Peyer's patch (tissue), 4 donors: ENCODE measurements at regions not wholly inside any gene's neighbourhood (a gene's known extent, or its start where the extent isn't known, plus 50 kb on each side); places are given as distances from the start of the nearest gene placed in this dataset.
A peak's percentile ranks its signal among the peaks of the same experiment; 100 is the strongest.

Source experiments
- DNase-seq, 3 donors: peaks; one replicate each; pipeline ENCODE4 v3.0.0-alpha.2; 2017 to 2019
- H3K27ac ChIP-seq, 4 donors: fragments of 200-600 bp; sonication (generic); one replicate each; pipeline ENCODE4 v1.5.1; 2016 to 2019
- H3K27me3 ChIP-seq, 2 donors: fragments of 200-600 bp; sonication (generic); one replicate each; pipeline ENCODE4 v1.5.1; 2019
- H3K36me3 ChIP-seq, 3 donors: fragments of 200-600 bp; sonication (generic); one replicate each; pipeline ENCODE4 v1.5.1; 2016 to 2019
- H3K4me1 ChIP-seq, 4 donors: fragments of 200-600 bp; sonication (generic); one replicate each; pipeline ENCODE4 v1.5.1; 2016 to 2019
- H3K4me3 ChIP-seq, 4 donors: fragments of 200-600 bp; sonication (generic); 1 replicate in 3 of 4; 2 replicates in 1 of 4; pipeline ENCODE4 v1.5.1; 2016 to 2019; ENCODE audit warnings: mild to moderate bottlenecking in 1 of 4
- H3K9me3 ChIP-seq, 4 donors: fragments of 200-600 bp; sonication (generic); one replicate each; pipeline ENCODE4 v1.5.1; 2016 to 2019; ENCODE audit warnings: mild to moderate bottlenecking in 1 of 4
- CTCF ChIP-seq, 6 experiments: fragments of 450-650 bp in 4 of 6; fragments of 200-600 bp in 2 of 6; sonication (generic) in 1 of 6; IDR thresholded peaks; one replicate each; pipeline ENCODE4 v1.5.1; 2017 to 2019; ENCODE audit warnings: antibody characterized with exemption in 6 of 6, mild to moderate bottlenecking in 3 of 6, moderate library complexity in 1 of 6
- POLR2A ChIP-seq, 2 donors: fragments of 450-650 bp; IDR thresholded peaks; one replicate each; pipeline ENCODE4 v1.5.1; 2017; ENCODE audit warnings: antibody characterized with exemption in 2 of 2, mild to moderate bottlenecking in 2 of 2, moderate library complexity in 2 of 2

- no peak for DNase-seq
These were observed 52.9 kb upstream of the VLDLR start for GRCh38 chr9:2568689-2569088.

GRCh38 chr9:2570615-2571479, 50.7 kb upstream of the VLDLR start:
- H3K36me3 ChIP-seq, result no peaks in the 10 kb centered on the region
- peaks cover 0 to 10% (median 0%) of the 10 kb centered on the region in 4 donors for H3K4me1 ChIP-seq
- no peaks in the 10 kb centered on the region for H3K27me3 ChIP-seq
- no peak overlapping the region for H3K4me3 ChIP-seq
- no peaks in the 10 kb centered on the region for H3K9me3 ChIP-seq
- TF ChIP-seq CTCF (IDR thresholded peaks at IDR 0.05) (no peak), POLR2A (IDR thresholded peaks at IDR 0.05) (no peak)
- no peak overlapping the region for H3K27ac ChIP-seq
- peak; percentile 21 to 75 (median 65) for DNase-seq

More at GRCh38 chr9:2568689-2569088, 52.9 kb upstream of the VLDLR start:
- H3K27ac ChIP-seq, result no peak overlapping the region
- no peaks in the 10 kb centered on the region for H3K27me3 ChIP-seq
- TF ChIP-seq POLR2A (IDR thresholded peaks at IDR 0.05) (no peak), CTCF (IDR thresholded peaks at IDR 0.05) (no peak)
- H3K4me3 ChIP-seq, result no peak overlapping the region
- H3K36me3 ChIP-seq, result no peaks in the 10 kb centered on the region
- peaks cover 0 to 10% (median 0%) of the 10 kb centered on the region in 4 donors for H3K4me1 ChIP-seq
- H3K9me3 ChIP-seq, result no peaks in the 10 kb centered on the region
